RWPE1 (cell line): ENCODE measurements at regions not wholly inside any gene's neighbourhood (a gene's known extent, or its start where the extent isn't known, plus 50 kb on each side); places are given as distances from the start of the nearest gene placed in this dataset.

Experiments
- CTCF ChIA-PET: fragments of 350-600 bp; sonication (Branson Sonifier 250); formaldehyde crosslinking; extraction: SDS; loops from one replicate; lab custom pipeline; 2021; lab: Yijun Ruan, JAX
- POLR2A ChIA-PET: fragments of 400-600 bp; formaldehyde crosslinking; extraction: SDS; loops from one replicate; lab custom pipeline; 2020; ENCODE audit warnings: antibody characterized with exemption; ENCODE audit not compliant: low non-redundant PET; lab: Yijun Ruan, JAX
- DNase-seq: peaks from one replicate; pipeline ENCODE4 v3.0.0; 2012; ENCODE audit warnings: low spot score
- H3K27ac ChIP-seq: fragments of 450-650 bp; 2 replicates; pipeline ENCODE4 v1.5.1; 2017
- TF ChIP-seq, protein P1 (sequence below): fragments of 450-650 bp; conservative IDR thresholded peaks from 2 replicates; pipeline ENCODE4 v1.5.1; 2017; ENCODE audit warnings: low read depth, mild to moderate bottlenecking

DNA sequence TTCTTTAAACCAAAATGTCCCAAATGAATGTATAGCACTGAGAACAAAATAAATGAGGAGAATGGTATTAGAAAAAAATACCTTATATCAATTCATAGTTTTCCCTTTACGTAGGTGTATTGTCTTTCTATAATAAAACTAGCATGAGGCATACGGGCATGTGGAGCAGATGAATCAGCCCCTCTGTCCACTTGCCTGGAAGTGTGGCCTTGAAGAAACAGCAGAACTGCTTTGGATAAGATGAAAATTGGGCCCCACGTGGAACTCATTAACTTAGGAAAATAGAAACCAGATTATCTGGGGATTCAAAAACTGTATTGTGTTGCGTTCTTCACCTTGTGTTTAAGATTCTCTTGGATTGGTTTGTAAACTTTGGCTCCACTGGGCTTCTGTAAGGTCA lies 356.8 kb upstream of the B3GALT2 start:
- CTCF ChIA-PET, result no interaction called here
- TF ChIP-seq, protein P1, sequence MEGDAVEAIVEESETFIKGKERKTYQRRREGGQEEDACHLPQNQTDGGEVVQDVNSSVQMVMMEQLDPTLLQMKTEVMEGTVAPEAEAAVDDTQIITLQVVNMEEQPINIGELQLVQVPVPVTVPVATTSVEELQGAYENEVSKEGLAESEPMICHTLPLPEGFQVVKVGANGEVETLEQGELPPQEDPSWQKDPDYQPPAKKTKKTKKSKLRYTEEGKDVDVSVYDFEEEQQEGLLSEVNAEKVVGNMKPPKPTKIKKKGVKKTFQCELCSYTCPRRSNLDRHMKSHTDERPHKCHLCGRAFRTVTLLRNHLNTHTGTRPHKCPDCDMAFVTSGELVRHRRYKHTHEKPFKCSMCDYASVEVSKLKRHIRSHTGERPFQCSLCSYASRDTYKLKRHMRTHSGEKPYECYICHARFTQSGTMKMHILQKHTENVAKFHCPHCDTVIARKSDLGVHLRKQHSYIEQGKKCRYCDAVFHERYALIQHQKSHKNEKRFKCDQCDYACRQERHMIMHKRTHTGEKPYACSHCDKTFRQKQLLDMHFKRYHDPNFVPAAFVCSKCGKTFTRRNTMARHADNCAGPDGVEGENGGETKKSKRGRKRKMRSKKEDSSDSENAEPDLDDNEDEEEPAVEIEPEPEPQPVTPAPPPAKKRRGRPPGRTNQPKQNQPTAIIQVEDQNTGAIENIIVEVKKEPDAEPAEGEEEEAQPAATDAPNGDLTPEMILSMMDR, result no peak
- no peak for DNase-seq
- H3K27ac ChIP-seq, result no peak overlapping the region
- POLR2A ChIA-PET, result no interaction called here

DNA sequence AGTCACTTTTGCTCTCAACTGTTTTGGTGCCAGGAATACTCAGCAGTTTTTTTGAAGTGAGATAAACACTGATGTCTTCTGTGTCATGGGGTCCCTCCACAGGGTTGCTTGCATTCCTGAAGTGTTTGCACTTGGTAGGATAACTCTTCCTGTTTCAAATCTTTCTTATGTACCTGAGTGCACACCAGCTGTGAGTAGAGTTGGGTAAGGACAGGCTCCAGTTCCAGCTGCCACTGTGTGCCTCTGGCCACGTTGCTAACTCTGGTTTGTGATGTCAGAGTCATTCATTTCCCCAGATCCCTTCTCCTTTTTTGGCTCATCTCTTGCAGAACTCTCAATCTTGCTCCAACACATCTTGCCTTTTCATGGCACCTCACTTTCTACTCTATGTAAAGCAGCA lies 356.3 kb upstream of the B3GALT2 start:
- no peak for DNase-seq
- POLR2A ChIA-PET, result no interaction called here
- TF ChIP-seq, protein P1, result no peak
- CTCF ChIA-PET, result no interaction called here
- H3K27ac ChIP-seq, result no peak overlapping the region

DNA sequence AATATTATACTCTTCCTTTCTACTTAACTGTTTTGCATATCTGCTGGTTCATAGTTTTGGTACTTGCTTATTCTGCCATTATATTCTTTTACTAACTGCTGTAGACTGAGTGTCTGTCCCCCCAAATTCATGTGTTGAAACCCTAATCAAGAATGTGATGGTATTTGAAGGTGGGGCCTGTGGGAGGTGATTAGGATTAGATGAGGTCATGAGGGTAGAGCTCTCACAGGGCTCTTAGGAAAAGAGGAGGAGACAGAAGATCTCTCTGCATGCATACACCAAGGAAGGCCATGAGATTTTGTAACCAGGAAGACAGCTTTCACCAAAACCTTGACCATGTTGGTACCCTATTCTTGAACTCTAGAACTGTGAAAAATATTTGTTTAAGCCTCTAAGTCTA lies 354.1 kb upstream of the B3GALT2 start:
- ChIA-PET POLR2A (no interaction called here), CTCF (no interaction called here)
- H3K27ac ChIP-seq, result no peak overlapping the region
- TF ChIP-seq, protein P1, result no peak
- no peak for DNase-seq

DNA sequence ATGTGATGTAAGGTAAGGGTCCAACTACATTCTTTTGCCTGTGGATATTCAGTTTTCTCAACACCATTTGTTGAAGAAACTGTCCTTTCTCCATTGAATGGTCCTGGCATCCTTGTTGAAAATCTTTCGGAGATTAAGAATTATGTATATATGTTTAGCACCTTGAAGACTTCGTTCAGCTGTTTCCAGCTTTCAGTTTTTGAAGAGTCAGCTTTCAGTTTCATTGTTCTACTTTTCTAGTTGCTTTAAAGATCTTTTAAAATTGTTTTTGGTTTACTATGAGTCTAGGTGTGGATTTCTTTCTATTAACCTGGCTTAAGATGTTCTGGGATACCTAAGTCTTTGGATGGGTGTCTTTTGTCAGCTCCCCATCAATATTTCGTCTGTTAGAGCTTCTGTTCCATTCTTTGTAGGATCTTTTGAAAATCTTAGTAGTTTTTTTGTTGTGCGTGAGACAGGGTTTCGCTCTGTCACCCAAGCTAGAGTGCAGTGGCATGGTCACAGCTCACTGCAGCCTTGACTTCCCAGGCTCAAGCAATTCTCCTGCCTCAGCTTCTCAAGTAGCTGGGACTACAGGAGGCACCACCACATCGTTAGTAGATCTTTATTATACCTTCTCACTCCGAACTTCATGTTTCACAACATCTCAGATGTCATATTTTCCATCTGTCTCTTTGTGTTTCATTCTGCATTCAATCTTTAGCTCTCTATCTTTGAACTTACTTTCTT lies 353.5 kb upstream of the B3GALT2 start:
- H3K27ac ChIP-seq, result no peak overlapping the region
- TF ChIP-seq, protein P1, result no peak
- ChIA-PET CTCF (interaction anchor here (0.6 kb wide), 1 partner anchor 72 kb away, joined by 7 read pairs; no protein-coding TSS in a partner anchor), POLR2A (no interaction called here)
- no peak for DNase-seq

DNA sequence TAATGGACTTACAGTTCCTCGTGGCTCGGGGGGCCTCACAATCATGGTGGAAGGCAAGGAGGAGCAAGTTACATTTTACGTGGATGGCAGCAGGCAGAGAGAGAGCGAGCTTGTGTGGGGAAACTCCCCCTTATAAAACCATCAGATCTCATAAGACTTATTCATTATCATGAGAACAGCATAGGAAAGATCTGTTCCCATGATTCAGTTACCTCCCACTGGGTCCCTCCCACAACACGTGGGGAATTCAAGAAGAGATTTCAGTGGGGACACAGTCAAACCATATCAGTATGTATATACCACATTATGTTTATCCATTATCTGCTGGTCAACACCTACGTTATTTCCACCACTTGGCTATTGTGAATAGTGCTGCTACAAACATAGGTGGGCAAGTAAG lies 352.3 kb upstream of the B3GALT2 start:
- TF ChIP-seq, protein P1, result no peak
- ChIA-PET CTCF (no interaction called here), POLR2A (no interaction called here)
- H3K27ac ChIP-seq, result no peak overlapping the region
- no peak for DNase-seq

DNA sequence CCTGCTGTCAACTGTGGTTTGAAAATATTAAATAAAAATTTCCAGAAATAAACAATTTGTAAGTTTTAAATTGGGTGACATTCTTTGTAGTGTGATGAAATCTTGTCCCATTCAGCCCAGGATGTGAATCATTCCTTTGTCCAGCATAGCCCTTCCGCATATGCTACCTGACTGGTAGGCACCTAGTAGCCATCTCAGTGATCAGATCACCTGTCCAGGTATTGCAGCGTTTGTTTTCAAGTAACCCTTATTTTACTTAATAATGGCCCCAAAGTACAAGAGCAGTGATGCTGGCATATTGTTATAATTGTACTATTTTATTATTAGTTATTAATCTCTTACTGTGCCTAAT lies 351.6 kb upstream of the B3GALT2 start:
- no peak for DNase-seq
- H3K27ac ChIP-seq, result no peak overlapping the region
- TF ChIP-seq, protein P1, result no peak
- ChIA-PET CTCF (no interaction called here), POLR2A (no interaction called here)
